B cell (primary cell): ENCODE measurements at regions not wholly inside any gene's neighbourhood (a gene's known extent, or its start where the extent isn't known, plus 50 kb on each side); places are given as distances from the start of the nearest gene placed in this dataset.

Source experiments
- ATAC-seq: fragments of 200-7000 bp; cut with Tn5 transposase; one replicate; pipeline ENCODE4 v1.10.0; 2021; ENCODE audit warnings: low read depth, mild to moderate bottlenecking, moderate number of reproducible peaks, moderate library complexity
- CTCF ChIA-PET: fragments of 350-600 bp; sonication (Branson Sonifier 250); formaldehyde crosslinking; loops from one replicate; lab custom pipeline; 2021; ENCODE audit warnings: antibody characterized with exemption, inconsistent platforms; lab: Charles Lee
- POLR2A ChIA-PET: fragments of 350-600 bp; sonication (Branson Sonifier 250); formaldehyde crosslinking; loops from one replicate; lab custom pipeline; 2021; ENCODE audit warnings: antibody characterized with exemption; lab: Charles Lee
- DNase-seq: peaks from one replicate; pipeline ENCODE4 v3.0.0; 2013
- H2AFZ ChIP-seq: 2 replicates; pipeline ENCODE4 v1.6.1; 2012; ENCODE audit warnings: mild to moderate bottlenecking, low read depth, low read length; ENCODE audit not compliant: insufficient read depth, poor library complexity, severe bottlenecking
- H3K27ac ChIP-seq, 2 donors: 1 replicate in 1 of 2; 2 replicates in 1 of 2; pipeline ENCODE4 v1.5.1; 2012 to 2013; ENCODE audit warnings: low read length in 2 of 2, mild to moderate bottlenecking in 2 of 2, moderate library complexity in 1 of 2
- H3K27me3 ChIP-seq, 4 experiments: fragments of 200-600 bp in 1 of 4; sonication (generic) in 1 of 4; replicated peaks in 1 of 4; 1 replicate in 2 of 4; 2 replicates in 2 of 4; pipeline versions ENCODE4 v1.6.1 to v1.7.0; 2013 to 2016; ENCODE audit warnings: low read length in 3 of 4, mild to moderate bottlenecking in 2 of 4, mixed read lengths in 1 of 4, moderate library complexity in 1 of 4; ENCODE audit not compliant: insufficient read depth in 4 of 4, control insufficient read depth in 3 of 4; ENCODE audit errors: control extremely low read depth in 1 of 4
- H3K36me3 ChIP-seq, 2 experiments: replicated peaks in 1 of 2; 1 replicate in 1 of 2; 2 replicates in 1 of 2; pipeline versions ENCODE4 v1.6.1 to v1.7.1; 2013; ENCODE audit warnings: low read length in 1 of 2; ENCODE audit not compliant: insufficient read depth in 2 of 2, control insufficient read depth in 1 of 2; ENCODE audit errors: control extremely low read depth in 1 of 2, extremely low read depth in 1 of 2
- H3K4me1 ChIP-seq, 2 donors: fragments of 200-600 bp in 1 of 2; sonication (generic) in 1 of 2; 1 replicate in 1 of 2; 2 replicates in 1 of 2; pipeline versions ENCODE4 v1.5.1 to v1.6.1; 2013 to 2017; ENCODE audit warnings: low read length in 2 of 2; ENCODE audit not compliant: control insufficient read depth in 2 of 2, insufficient read depth in 2 of 2
- H3K4me2 ChIP-seq: replicated peaks from 2 replicates; pipeline ENCODE3; 2012; ENCODE audit warnings: mild to moderate bottlenecking, low read depth, low read length; ENCODE audit not compliant: poor library complexity, severe bottlenecking
- H3K4me3 ChIP-seq, 5 experiments: fragments of 200-600 bp in 1 of 5; sonication (generic) in 1 of 5; 1 replicate in 3 of 5; 2 replicates in 2 of 5; pipeline versions ENCODE4 v1.5.1 to v1.7.0; 2011 to 2016; ENCODE audit warnings: low read length in 4 of 5, mild to moderate bottlenecking in 4 of 5, low read depth in 2 of 5, control low read depth in 1 of 5, moderate library complexity in 1 of 5; ENCODE audit not compliant: insufficient read depth in 1 of 5; ENCODE audit errors: control extremely low read depth in 1 of 5, extremely low read depth in 1 of 5
- H3K79me2 ChIP-seq: fragments of 200-600 bp; sonication (generic); one replicate; pipeline ENCODE4 v1.6.0; 2016; ENCODE audit warnings: low read length; ENCODE audit not compliant: control insufficient read depth, insufficient read depth
- H3K9ac ChIP-seq: fragments of 200-600 bp; sonication (generic); 2 replicates; pipeline ENCODE4 v1.6.1; 2017; ENCODE audit warnings: mild to moderate bottlenecking, low read length, moderate library complexity
- H3K9me3 ChIP-seq, 3 donors: one replicate each; pipeline versions ENCODE4 v1.6.1 to v1.7.1; 2013; ENCODE audit warnings: low read length in 2 of 3; ENCODE audit not compliant: control insufficient read depth in 2 of 3, insufficient read depth in 1 of 3; ENCODE audit errors: control extremely low read depth in 1 of 3
- H4K20me1 ChIP-seq: 2 replicates; pipeline ENCODE4 v1.6.0; 2012; ENCODE audit warnings: mild to moderate bottlenecking, low read length; ENCODE audit not compliant: insufficient read depth, control insufficient read depth, poor library complexity, severe bottlenecking
- H3K27ac Mint-ChIP-seq: one replicate; pipeline ENCODE4 v1.8.0; 2021; ENCODE audit warnings: mixed read lengths
- H3K27me3 Mint-ChIP-seq: one replicate; pipeline ENCODE4 v1.8.0; 2021; ENCODE audit warnings: mixed read lengths
- H3K4me1 Mint-ChIP-seq: one replicate; pipeline ENCODE4 v1.8.0; 2021; ENCODE audit warnings: mixed read lengths
- H3K4me3 Mint-ChIP-seq: one replicate; pipeline ENCODE4 v1.8.0; 2021; ENCODE audit warnings: mixed read lengths
- H3K9me3 Mint-ChIP-seq: one replicate; pipeline ENCODE4 v1.8.0; 2022; ENCODE audit warnings: mixed read lengths; ENCODE audit not compliant: insufficient read depth
- CTCF ChIP-seq: fragments of 200-600 bp; IDR thresholded peaks from one replicate; pipeline ENCODE4 v1.8.0; 2022; ENCODE audit warnings: antibody characterized with exemption, mild to moderate bottlenecking
- EZH2 ChIP-seq: IDR thresholded peaks from 2 replicates; pipeline ENCODE4 v1.6.1; 2012; ENCODE audit warnings: borderline replicate concordance, low read depth, mild to moderate bottlenecking, moderate library complexity, low read length; ENCODE audit not compliant: insufficient read depth, poor library complexity, severe bottlenecking
- WGBS: methylation state at CpG from one replicate; pipeline ENCODE4 v1.1.5; 2013; ENCODE audit warnings: missing lambda C conversion rate; ENCODE audit not compliant: insufficient coverage; 5-methylcytosine and 5-hydroxymethylcytosine counted together
- intact Hi-C: fragments of 100-400 bp; cut with micrococcal nuclease; formaldehyde crosslinking; loops from one replicate; pipeline ENCODE4 v1.10.0; 2022

GRCh38 chrX:98294310-98294709 is 1410.6 kb downstream of the RPA4 start:
- ATAC-seq, result no peak
- Histone ChIP-seq H3K4me3 (no peak overlapping the region), H3K36me3 (no peaks in the 10 kb centered on the region), H4K20me1 (no peaks in the 10 kb centered on the region), H3K9ac (no peak overlapping the region), H3K9me3 (no peaks in the 10 kb centered on the region), H3K79me2 (no peaks in the 10 kb centered on the region), H3K27ac (no peak overlapping the region), H2AFZ (no peak overlapping the region), H3K27me3 (no peaks in the 10 kb centered on the region), H3K4me2 (no peak overlapping the region), H3K4me1 (no peaks in the 10 kb centered on the region)
- ChIA-PET CTCF (no interaction called here), POLR2A (no interaction called here)
- Mint-ChIP-seq H3K4me3 (no peak overlapping the region), H3K27me3 (no peaks in the 10 kb centered on the region), H3K27ac (no peak overlapping the region), H3K9me3 (no peaks in the 10 kb centered on the region), H3K4me1 (no peaks in the 10 kb centered on the region)
- TF ChIP-seq CTCF (no peak), EZH2 (no peak)
- no peak for DNase-seq
- intact Hi-C loops, result no loop called here

GRCh38 chrX:98296129-98296528 is 1412.4 kb downstream of the RPA4 start:
- no peak overlapping the region for H3K27ac Mint-ChIP-seq
- H3K4me1 Mint-ChIP-seq, result no peaks in the 10 kb centered on the region
- Histone ChIP-seq H3K9ac (no peak overlapping the region), H2AFZ (no peak overlapping the region), H3K79me2 (no peaks in the 10 kb centered on the region), H3K4me3 (no peak overlapping the region), H3K27ac (no peak overlapping the region), H3K4me2 (no peak overlapping the region), H3K36me3 (no peaks in the 10 kb centered on the region), H3K27me3 (no peaks in the 10 kb centered on the region), H4K20me1 (no peaks in the 10 kb centered on the region), H3K4me1 (no peaks in the 10 kb centered on the region), H3K9me3 (no peaks in the 10 kb centered on the region)
- ChIA-PET CTCF (no interaction called here), POLR2A (no interaction called here)
- no peak overlapping the region for H3K4me3 Mint-ChIP-seq
- TF ChIP-seq CTCF (no peak), EZH2 (no peak)
- H3K9me3 Mint-ChIP-seq, result no peaks in the 10 kb centered on the region
- intact Hi-C loops, result no loop called here
- WGBS, result no CpG with 5 or more reads among the region's 2 CpGs
- no peak for DNase-seq
- no peaks in the 10 kb centered on the region for H3K27me3 Mint-ChIP-seq
- ATAC-seq, result no peak
